Effector memory CD4-positive, alpha-beta T cell (primary cell): ENCODE measurements at regions not wholly inside any gene's neighbourhood (a gene's known extent, or its start where the extent isn't known, plus 50 kb on each side); places are given as distances from the start of the nearest gene placed in this dataset.
A peak's percentile ranks its signal among the peaks of the same experiment; 100 is the strongest.
"Not testable (repeated sequence)": the region's sequence is repeated elsewhere in the genome, so short reads cannot be mapped to it uniquely, and the experiment has no call there.

ENCODE experiments used
- DNase-seq, 3 donors: peaks; one replicate each; pipeline ENCODE4 v3.0.0-alpha.2; 2020
- H3K27ac ChIP-seq: 2 replicates; pipeline ENCODE4 v1.7.0; 2013; ENCODE audit warnings: mild to moderate bottlenecking, low read length, moderate library complexity; ENCODE audit not compliant: insufficient read depth, poor library complexity, severe bottlenecking
- H3K27me3 ChIP-seq: replicated peaks from 2 replicates; pipeline ENCODE4 v1.7.0; 2013; ENCODE audit warnings: mild to moderate bottlenecking, low read length; ENCODE audit not compliant: insufficient read depth, control insufficient read depth, poor library complexity, severe bottlenecking
- H3K36me3 ChIP-seq: 2 replicates; pipeline ENCODE4 v1.7.0; 2013; ENCODE audit warnings: mild to moderate bottlenecking, low read length, moderate library complexity; ENCODE audit not compliant: control insufficient read depth, insufficient read depth
- H3K4me1 ChIP-seq: 2 replicates; pipeline ENCODE4 v1.7.0; 2013; ENCODE audit warnings: low read length, mild to moderate bottlenecking; ENCODE audit not compliant: control insufficient read depth, insufficient read depth, poor library complexity, severe bottlenecking
- H3K4me3 ChIP-seq: 2 replicates; pipeline ENCODE4 v1.7.0; 2013; ENCODE audit warnings: low read length, low read depth, mild to moderate bottlenecking; ENCODE audit not compliant: insufficient read depth, poor library complexity, severe bottlenecking
- H3K9me3 ChIP-seq: 2 replicates; pipeline ENCODE4 v1.7.0; 2013; ENCODE audit warnings: mild to moderate bottlenecking, low read length, moderate library complexity; ENCODE audit not compliant: control insufficient read depth

- Histone ChIP-seq H3K27ac (no peak overlapping the region), H3K4me3 (no peak overlapping the region), H3K4me1 (no peaks in the 10 kb centered on the region), H3K36me3 (no peaks in the 10 kb centered on the region), H3K9me3 (no peaks in the 10 kb centered on the region), H3K27me3 (no peaks in the 10 kb centered on the region)
- DNase-seq, result no peak
Measured at GRCh38 chr6:137640086-137640485, 145.9 kb upstream of the OLIG3 start.

- Histone ChIP-seq H3K4me3 (no peak overlapping the region), H3K27me3 (no peaks in the 10 kb centered on the region), H3K27ac (no peak overlapping the region), H3K9me3 (no peaks in the 10 kb centered on the region), H3K36me3 (no peaks in the 10 kb centered on the region), H3K4me1 (no peaks in the 10 kb centered on the region)
- DNase-seq, result peak; percentile 21 to 51 (median 32)
Measured at GRCh38 chr6:137641474-137642077, 147.4 kb upstream of the OLIG3 start.

- H3K9me3 ChIP-seq, H3K36me3 ChIP-seq, H3K27me3 ChIP-seq, H3K4me3 ChIP-seq, DNase-seq, H3K4me1 ChIP-seq, H3K27ac ChIP-seq: not testable (repeated sequence)
Measured at GRCh38 chr6:137643210-137643609, 149.0 kb upstream of the OLIG3 start.

DNA sequence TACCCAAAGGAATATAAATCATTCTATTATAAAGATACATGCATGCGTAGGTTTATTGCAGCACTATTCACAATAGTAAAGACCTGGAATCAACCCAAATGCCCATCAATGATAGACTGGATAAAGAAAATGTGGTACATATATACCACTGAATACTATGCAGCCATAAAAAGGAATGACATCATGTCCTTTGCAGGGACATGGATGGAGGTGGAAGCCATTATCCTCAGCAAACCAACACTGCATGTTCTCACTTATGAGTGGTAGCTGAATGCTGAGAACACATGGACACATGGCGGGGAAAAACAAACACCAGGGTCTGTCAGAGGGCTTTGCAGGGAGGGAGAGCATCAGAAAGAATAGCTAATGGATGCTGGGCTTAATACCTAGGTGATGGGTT, 149.4 kb upstream of the OLIG3 start:
- not testable (repeated sequence) for H3K4me3 ChIP-seq, H3K9me3 ChIP-seq, DNase-seq, H3K36me3 ChIP-seq, H3K27me3 ChIP-seq, H3K4me1 ChIP-seq, H3K27ac ChIP-seq

GRCh38 chr6:137645850-137646249, 151.7 kb upstream of the OLIG3 start:
- no peak for DNase-seq
- Histone ChIP-seq H3K36me3 (no peaks in the 10 kb centered on the region), H3K9me3 (no peaks in the 10 kb centered on the region), H3K27ac (no peak overlapping the region), H3K27me3 (no peaks in the 10 kb centered on the region), H3K4me1 (no peaks in the 10 kb centered on the region), H3K4me3 (no peak overlapping the region)

GRCh38 chr6:137646484-137646883, 152.3 kb upstream of the OLIG3 start:
- DNase-seq, result no peak
- Histone ChIP-seq H3K27ac (no peak overlapping the region), H3K4me3 (no peak overlapping the region), H3K36me3 (no peaks in the 10 kb centered on the region), H3K9me3 (no peaks in the 10 kb centered on the region), H3K4me1 (no peaks in the 10 kb centered on the region), H3K27me3 (no peaks in the 10 kb centered on the region)

GRCh38 chr6:137647762-137648447, 153.7 kb upstream of the OLIG3 start:
- Histone ChIP-seq H3K27ac (no peak overlapping the region), H3K4me3 (no peak overlapping the region), H3K27me3 (no peaks in the 10 kb centered on the region), H3K36me3 (no peaks in the 10 kb centered on the region), H3K4me1 (no peaks in the 10 kb centered on the region), H3K9me3 (no peaks in the 10 kb centered on the region)
- no peak for DNase-seq

DNA sequence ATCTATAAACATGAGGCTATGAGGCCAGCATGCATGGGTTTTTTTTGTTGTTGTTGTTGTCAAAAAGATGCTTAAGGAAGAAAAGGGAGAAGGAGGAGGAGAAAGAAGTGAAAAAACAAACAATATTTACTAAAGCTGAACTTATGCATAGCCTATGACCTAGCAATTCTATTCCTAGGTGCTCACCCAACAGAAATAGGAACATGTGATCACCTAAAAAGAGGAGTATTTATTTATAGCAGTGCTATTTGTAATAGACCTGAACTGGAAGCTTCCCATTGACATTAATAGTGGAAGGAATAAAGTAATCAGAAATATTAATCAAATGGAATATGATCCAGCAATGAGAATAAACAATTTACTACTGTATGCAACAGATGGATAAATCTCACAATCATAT, 156.5 kb upstream of the OLIG3 start:
- DNase-seq, result no peak
- H3K27me3 ChIP-seq, result no peaks in the 10 kb centered on the region

DNA sequence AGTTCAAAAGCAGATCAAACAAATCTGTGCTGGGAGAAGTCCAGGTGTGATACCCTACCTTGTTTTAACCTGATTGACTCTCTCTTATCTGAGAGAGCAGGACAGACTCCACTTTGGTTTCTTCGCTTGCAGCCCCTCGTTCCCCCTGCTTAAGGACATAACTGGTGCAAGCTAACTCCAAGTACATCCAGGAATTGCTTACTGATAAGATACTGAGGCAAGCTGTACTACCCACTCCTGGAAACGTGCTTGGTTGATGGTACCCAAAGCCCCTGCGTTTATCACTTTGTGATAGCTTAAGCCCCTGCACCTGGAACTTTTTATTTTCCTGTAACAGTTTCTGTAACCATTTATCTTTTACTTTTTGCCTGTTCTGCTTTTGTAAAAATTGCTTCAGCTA, 157.0 kb upstream of the OLIG3 start:
- no peaks in the 10 kb centered on the region for H3K27me3 ChIP-seq
- H3K4me3 ChIP-seq, result no peak overlapping the region
- no peaks in the 10 kb centered on the region for H3K36me3 ChIP-seq
- no peak overlapping the region for H3K27ac ChIP-seq
- no peaks in the 10 kb centered on the region for H3K4me1 ChIP-seq
- DNase-seq, result no peak
- H3K9me3 ChIP-seq, result no peaks in the 10 kb centered on the region

More for the DNA sequence above, 156.5 kb upstream of the OLIG3 start:
- Histone ChIP-seq H3K4me1 (no peaks in the 10 kb centered on the region), H3K36me3 (no peaks in the 10 kb centered on the region), H3K27ac (no peak overlapping the region), H3K4me3 (no peak overlapping the region), H3K9me3 (no peaks in the 10 kb centered on the region)

DNA sequence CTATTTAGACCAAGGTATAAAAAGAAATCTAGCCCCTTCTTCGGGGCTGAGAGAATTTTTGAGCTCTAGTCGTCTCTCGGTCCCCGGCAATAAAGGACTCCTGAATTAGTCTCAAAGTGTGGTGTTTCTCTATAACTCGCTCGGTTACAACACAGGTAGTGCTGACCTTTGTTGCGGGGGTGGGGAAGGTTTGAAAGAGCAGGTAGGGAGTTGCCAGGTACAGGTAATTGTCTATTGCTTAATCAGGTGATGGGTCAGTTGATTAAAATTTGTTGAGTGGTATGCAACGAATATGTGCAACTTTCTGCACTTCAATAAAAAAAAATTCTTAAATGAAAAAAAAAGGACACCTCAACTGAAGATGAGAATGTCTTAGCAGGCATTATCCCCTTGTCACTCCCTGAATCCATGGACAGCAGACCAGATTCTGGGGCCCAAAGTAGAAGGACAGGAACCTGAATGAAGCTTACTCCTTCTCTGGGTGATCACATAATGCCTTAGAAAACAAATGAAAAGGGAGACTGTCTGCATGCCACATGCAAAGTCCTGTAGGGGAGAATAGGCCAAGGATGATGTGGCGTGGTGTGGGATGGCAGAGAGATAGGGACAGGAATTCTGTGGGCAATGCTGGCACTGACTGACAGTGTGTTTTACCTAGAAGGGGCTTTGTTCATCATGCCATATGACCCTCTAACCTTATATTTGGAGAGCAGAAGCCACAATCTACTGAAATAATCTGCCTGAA, 157.6 kb upstream of the OLIG3 start:
- DNase-seq, result no peak
- Histone ChIP-seq H3K9me3 (no peaks in the 10 kb centered on the region), H3K36me3 (no peaks in the 10 kb centered on the region), H3K27ac (no peak overlapping the region), H3K4me1 (no peaks in the 10 kb centered on the region), H3K4me3 (no peak overlapping the region), H3K27me3 (no peaks in the 10 kb centered on the region)
